ENCODE measurements at regions not wholly inside any gene's neighbourhood (a gene's known extent, or its start where the extent isn't known, plus 50 kb on each side); places are given as distances from the start of the nearest gene placed in this dataset.

DNA sequence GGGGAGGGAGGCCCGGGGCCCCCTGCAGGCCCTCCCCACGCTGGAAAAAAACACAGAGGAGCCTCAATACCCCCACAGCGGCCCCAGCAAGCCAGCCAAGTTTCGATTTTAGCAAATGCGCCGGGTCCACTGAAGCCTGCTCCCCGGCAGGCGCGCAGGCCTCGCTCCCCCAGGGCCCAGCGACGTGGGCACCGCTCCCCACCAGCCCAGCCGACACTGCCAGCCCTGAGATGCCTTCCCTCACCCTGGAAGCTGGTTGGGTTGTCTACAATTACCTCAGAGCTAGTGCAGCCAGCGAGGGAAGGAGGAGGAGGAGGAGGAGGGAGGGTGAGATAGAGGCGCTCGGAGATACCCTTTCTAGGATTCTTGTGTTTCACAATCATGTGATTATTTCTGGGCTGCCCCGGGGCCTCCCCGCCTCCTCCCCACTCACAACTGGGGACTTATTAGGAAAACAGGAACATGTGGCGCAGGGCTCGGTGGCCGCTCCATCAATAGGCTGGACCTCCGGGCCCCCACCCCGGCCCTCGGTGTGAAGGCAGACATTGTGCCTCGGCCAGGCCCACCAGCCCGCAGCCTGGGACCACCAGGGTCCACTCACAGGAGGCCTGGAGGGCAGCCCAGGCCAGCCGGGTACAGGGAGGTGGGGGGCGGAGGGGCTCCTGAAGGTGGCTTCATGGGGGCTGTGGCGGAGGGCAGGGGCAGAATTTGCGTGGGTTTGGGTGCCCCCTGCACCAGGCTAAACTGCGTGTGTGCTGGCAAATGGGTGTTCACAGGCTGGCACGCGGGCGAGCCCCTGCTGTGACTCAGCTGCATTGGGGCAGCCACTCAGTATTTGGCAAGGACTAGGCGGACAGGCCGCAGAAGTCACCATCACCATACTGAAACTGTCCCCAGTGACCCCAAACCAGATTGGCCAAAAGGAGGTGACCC, 109.9 kb downstream of the NCOR2 start:
- 13% methylated on average over 11 of the region's 37 CpGs for WGBS
- peak; percentile 96 for DNase-seq (ENCODE audit: extremely low spot score)
- Histone ChIP-seq H3K27me3 (no peaks in the 10 kb centered on the region), H3K27ac (replicated peaks in 1 of 4) (peak overlapping the region; percentile 87 to 91 (median 90)), H3K36me3 (peaks cover 15 to 56% (median 41%) of the 10 kb centered on the region in 4 donors), H3K4me1 (peaks cover 56 to 75% (median 69%) of the 10 kb centered on the region in 4 donors), H3K9me3 (no peaks in the 10 kb centered on the region), H3K4me3 (peak overlapping the region; percentile 44 to 55 (median 44))
- TF ChIP-seq EP300 (IDR thresholded peaks at IDR 0.05) (no peak), POLR2AphosphoS5 (IDR thresholded peaks at IDR 0.05) (peak; percentile 43 to 49)
- intact Hi-C loops (cut with DNase I) = no loop called here

DNA sequence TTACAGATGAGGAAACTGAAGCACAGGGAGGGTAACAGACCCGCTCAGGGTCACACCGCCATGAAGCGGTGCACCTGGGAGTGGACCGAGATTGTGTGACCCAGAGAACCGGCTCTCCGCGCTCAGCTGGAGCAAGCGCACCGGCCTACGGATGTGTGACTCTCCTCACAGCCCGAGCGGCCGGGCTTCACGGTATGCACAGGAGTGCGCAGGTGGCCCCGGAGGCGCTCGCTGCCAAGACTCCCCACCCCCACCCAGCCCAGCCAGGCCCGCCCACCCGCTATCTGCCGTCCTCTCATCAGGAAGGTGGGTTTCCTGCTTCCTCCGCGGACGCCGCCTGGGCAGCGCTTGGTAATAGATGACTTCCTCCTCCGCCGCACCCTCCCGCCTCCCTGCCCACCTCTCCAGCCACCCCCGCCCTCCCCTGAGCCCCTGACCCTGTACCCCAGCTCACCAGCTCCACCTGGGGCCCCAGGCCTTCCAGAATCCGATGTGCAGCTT, 110.7 kb downstream of the NCOR2 start:
- TF ChIP-seq POLR2A (IDR thresholded peaks at IDR 0.05; ENCODE audit: low read depth) (no peak), EP300 (IDR thresholded peaks at IDR 0.05) (no peak), POLR2AphosphoS5 (IDR thresholded peaks at IDR 0.05) (peak; percentile 11 to 20)
- TF ChIP-seq, protein P1, sequence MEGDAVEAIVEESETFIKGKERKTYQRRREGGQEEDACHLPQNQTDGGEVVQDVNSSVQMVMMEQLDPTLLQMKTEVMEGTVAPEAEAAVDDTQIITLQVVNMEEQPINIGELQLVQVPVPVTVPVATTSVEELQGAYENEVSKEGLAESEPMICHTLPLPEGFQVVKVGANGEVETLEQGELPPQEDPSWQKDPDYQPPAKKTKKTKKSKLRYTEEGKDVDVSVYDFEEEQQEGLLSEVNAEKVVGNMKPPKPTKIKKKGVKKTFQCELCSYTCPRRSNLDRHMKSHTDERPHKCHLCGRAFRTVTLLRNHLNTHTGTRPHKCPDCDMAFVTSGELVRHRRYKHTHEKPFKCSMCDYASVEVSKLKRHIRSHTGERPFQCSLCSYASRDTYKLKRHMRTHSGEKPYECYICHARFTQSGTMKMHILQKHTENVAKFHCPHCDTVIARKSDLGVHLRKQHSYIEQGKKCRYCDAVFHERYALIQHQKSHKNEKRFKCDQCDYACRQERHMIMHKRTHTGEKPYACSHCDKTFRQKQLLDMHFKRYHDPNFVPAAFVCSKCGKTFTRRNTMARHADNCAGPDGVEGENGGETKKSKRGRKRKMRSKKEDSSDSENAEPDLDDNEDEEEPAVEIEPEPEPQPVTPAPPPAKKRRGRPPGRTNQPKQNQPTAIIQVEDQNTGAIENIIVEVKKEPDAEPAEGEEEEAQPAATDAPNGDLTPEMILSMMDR (IDR thresholded peaks at IDR 0.05) = no peak
- peak overlapping the region; percentile 44 to 55 (median 44) for H3K4me3 ChIP-seq
- DNase-seq (ENCODE audit: extremely low spot score) = no peak
- peaks cover 9 to 52% (median 36%) of the 10 kb centered on the region in 4 donors for H3K36me3 ChIP-seq
- H3K4me1 ChIP-seq = peaks cover 64 to 77% (median 71%) of the 10 kb centered on the region in 4 donors
- peak overlapping the region; percentile 87 to 91 (median 90) for H3K27ac ChIP-seq (replicated peaks in 1 of 4)
- H3K9me3 ChIP-seq = no peaks in the 10 kb centered on the region
- H3K27me3 ChIP-seq = no peaks in the 10 kb centered on the region
- intact Hi-C loops (cut with DNase I) = no loop called here
- no CpG with 5 or more reads among the region's 31 CpGs for WGBS

DNA sequence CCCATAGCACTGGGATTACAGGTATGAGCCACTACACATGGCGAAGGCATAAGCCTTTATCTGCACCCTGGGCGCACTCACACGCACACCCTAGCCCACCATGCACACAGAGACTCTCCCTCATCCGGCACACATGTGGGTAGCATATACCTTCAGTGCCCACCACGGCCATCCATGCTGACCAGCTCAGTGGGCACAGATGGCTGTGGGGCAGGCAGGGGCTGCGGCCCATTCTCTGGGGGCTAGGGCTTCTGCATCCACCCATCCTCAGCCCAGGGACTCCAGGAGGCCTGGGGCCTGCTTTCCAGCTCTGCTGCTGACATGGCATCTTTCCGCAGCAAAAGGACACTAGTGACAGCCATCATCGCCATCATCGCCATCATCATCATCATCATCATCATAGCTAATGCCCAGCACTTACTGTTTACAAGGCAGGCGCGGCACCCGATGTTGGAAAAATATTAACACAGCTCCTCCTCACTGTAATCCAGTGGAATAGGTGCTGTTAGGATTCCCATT, 111.2 kb downstream of the NCOR2 start:
- H3K27me3 ChIP-seq = no peaks in the 10 kb centered on the region
- TF ChIP-seq POLR2A (IDR thresholded peaks at IDR 0.05; ENCODE audit: low read depth) = no peak
- TF ChIP-seq, protein P1 (IDR thresholded peaks at IDR 0.05) = no peak
- TF ChIP-seq EP300 (IDR thresholded peaks at IDR 0.05) = no peak
- no peak for TF ChIP-seq POLR2AphosphoS5 (IDR thresholded peaks at IDR 0.05)
- peaks cover 68 to 82% (median 75%) of the 10 kb centered on the region in 4 donors for H3K4me1 ChIP-seq
- H3K36me3 ChIP-seq = peaks cover 9 to 47% (median 33%) of the 10 kb centered on the region in 4 donors
- no peak for DNase-seq (ENCODE audit: extremely low spot score)
- H3K9me3 ChIP-seq = no peaks in the 10 kb centered on the region
- peak overlapping the region; percentile 87 to 91 (median 90) for H3K27ac ChIP-seq (replicated peaks in 1 of 4)
- 93% methylated on average over 10 of the region's 12 CpGs for WGBS
- intact Hi-C loops (cut with DNase I) = no loop called here
- H3K4me3 ChIP-seq = no peak overlapping the region

DNA sequence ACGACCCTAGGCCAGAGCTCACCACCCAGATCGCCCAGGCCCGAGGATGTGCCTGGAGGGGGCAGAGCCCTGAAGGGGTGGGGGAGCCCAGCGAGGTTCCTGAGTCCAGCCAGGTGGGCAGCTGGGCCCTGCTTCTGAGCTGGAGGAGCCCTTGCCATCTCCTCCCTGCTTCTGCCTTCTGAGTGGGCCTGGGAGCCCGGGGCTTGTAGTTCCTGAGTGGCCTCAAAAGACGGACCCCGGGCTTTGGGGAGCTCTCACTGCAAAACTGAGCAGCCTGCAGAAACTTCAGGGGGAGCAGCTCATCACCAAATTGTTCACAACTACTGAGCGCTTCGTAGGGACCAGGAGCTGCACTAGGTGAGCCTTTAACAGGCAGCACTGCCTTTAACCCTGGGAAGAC, 112.1 kb downstream of the NCOR2 start:
- Histone ChIP-seq H3K4me1 (peaks cover 68 to 84% (median 75%) of the 10 kb centered on the region in 4 donors), H3K9me3 (no peaks in the 10 kb centered on the region), H3K4me3 (no peak overlapping the region), H3K27me3 (no peaks in the 10 kb centered on the region), H3K27ac (replicated peaks in 1 of 4) (peak overlapping the region; percentile 65 to 91 (median 84)), H3K36me3 (peaks cover 9 to 47% (median 30%) of the 10 kb centered on the region in 4 donors)
- 79% methylated on average over 4 of the region's 9 CpGs for WGBS
- intact Hi-C loops (cut with DNase I) = no loop called here
- TF ChIP-seq POLR2A (IDR thresholded peaks at IDR 0.05; ENCODE audit: low read depth) (no peak), EP300 (IDR thresholded peaks at IDR 0.05) (no peak), POLR2AphosphoS5 (IDR thresholded peaks at IDR 0.05) (no peak)
- TF ChIP-seq, protein P1 (IDR thresholded peaks at IDR 0.05) = no peak
- no peak for DNase-seq (ENCODE audit: extremely low spot score)

DNA sequence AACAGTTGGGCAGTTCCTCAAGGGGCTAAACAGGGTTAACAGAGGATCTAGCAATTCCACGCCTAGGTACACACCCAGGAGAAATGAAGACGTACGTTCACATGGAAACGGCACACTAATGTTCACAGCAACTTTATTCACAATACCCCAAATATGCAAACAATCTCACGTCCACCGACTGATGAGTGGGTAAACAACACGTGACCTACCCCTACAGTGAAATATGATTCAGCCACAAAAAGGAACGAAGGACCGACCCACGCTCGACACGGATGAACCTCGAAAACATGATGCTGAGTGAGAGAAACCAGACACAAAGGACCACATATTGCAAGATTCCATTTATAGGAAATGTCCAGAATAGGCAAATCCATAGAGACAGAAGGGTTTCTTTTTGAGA, 112.7 kb downstream of the NCOR2 start:
- H3K27ac ChIP-seq (replicated peaks in 1 of 4) = peak overlapping the region; percentile 65 to 91 (median 84)
- no peaks in the 10 kb centered on the region for H3K9me3 ChIP-seq
- H3K36me3 ChIP-seq = peaks cover 6 to 47% (median 28%) of the 10 kb centered on the region in 4 donors
- intact Hi-C loops (cut with DNase I) = no loop called here
- 38% methylated on average over 13 of the region's 13 CpGs for WGBS
- no peaks in the 10 kb centered on the region for H3K27me3 ChIP-seq
- no peak for DNase-seq (ENCODE audit: extremely low spot score)
- TF ChIP-seq EP300 (IDR thresholded peaks at IDR 0.05) (no peak), POLR2AphosphoS5 (IDR thresholded peaks at IDR 0.05) (peak in 1 of 2 donors; percentile 4), POLR2A (IDR thresholded peaks at IDR 0.05; ENCODE audit: low read depth) (no peak)
- TF ChIP-seq, protein P1 (IDR thresholded peaks at IDR 0.05) = no peak
- no peak overlapping the region for H3K4me3 ChIP-seq
- peaks cover 68 to 90% (median 75%) of the 10 kb centered on the region in 4 donors for H3K4me1 ChIP-seq
